CD14-positive monocyte (primary cell): ENCODE measurements at regions not wholly inside any gene's neighbourhood (a gene's known extent, or its start where the extent isn't known, plus 50 kb on each side); places are given as distances from the start of the nearest gene placed in this dataset.

Experiments
- DNase-seq, 3 donors: peaks; one replicate each; pipeline ENCODE4 v3.0.0-alpha.2; 2011 to 2022
- H2AFZ ChIP-seq: 2 replicates; pipeline ENCODE4 v1.6.0; 2012; ENCODE audit warnings: mild to moderate bottlenecking, low read depth, low read length, inconsistent platforms; ENCODE audit not compliant: insufficient read depth, poor library complexity, severe bottlenecking
- H3K27ac ChIP-seq, 2 donors: 1 replicate in 1 of 2; 2 replicates in 1 of 2; pipeline ENCODE4 v1.5.1; 2012 to 2013; ENCODE audit warnings: low read length in 2 of 2, control low read depth in 1 of 2, inconsistent platforms in 1 of 2, low read depth in 1 of 2, mild to moderate bottlenecking in 1 of 2
- H3K27me3 ChIP-seq, 2 donors: one replicate each; pipeline versions ENCODE4 v1.6.0 to v1.6.1; 2011 to 2013; ENCODE audit warnings: low read length in 2 of 2; ENCODE audit not compliant: control insufficient read depth in 2 of 2, insufficient read depth in 2 of 2
- H3K36me3 ChIP-seq, 2 donors: replicated peaks in 1 of 2; 1 replicate in 1 of 2; 2 replicates in 1 of 2; pipeline versions ENCODE4 v1.5.1 to v1.6.1; 2012 to 2013; ENCODE audit warnings: low read length in 2 of 2, control low read depth in 1 of 2, inconsistent platforms in 1 of 2, mild to moderate bottlenecking in 1 of 2; ENCODE audit not compliant: insufficient read depth in 2 of 2, control insufficient read depth in 1 of 2
- H3K4me1 ChIP-seq, 2 donors: 1 replicate in 1 of 2; 2 replicates in 1 of 2; pipeline versions ENCODE4 v1.5.1 to v1.6.1; 2012 to 2013; ENCODE audit warnings: low read length in 2 of 2, control low read depth in 1 of 2, inconsistent platforms in 1 of 2, mild to moderate bottlenecking in 1 of 2, moderate library complexity in 1 of 2; ENCODE audit not compliant: insufficient read depth in 2 of 2, control insufficient read depth in 1 of 2
- H3K4me2 ChIP-seq: replicated peaks from 2 replicates; pipeline ENCODE3; 2012; ENCODE audit warnings: low read length, moderate library complexity, mild to moderate bottlenecking; ENCODE audit not compliant: poor library complexity, severe bottlenecking; ENCODE audit errors: extremely low read depth
- H3K4me3 ChIP-seq, 3 experiments: fragments of 200-600 bp in 1 of 3; sonication (generic) in 1 of 3; replicated peaks in 1 of 3; 1 replicate in 2 of 3; 2 replicates in 1 of 3; pipeline ENCODE4 v1.5.1; 2011 to 2013; ENCODE audit warnings: low read length in 3 of 3, mild to moderate bottlenecking in 3 of 3, control low read depth in 2 of 3, low read depth in 2 of 3, inconsistent platforms in 1 of 3, moderate library complexity in 1 of 3
- H3K79me2 ChIP-seq: 2 replicates; pipeline ENCODE4 v1.6.0; 2012; ENCODE audit warnings: mild to moderate bottlenecking, control low read depth, inconsistent platforms, low read length, moderate library complexity; ENCODE audit not compliant: insufficient read depth
- H3K9ac ChIP-seq: 2 replicates; pipeline ENCODE4 v1.6.0; 2017; ENCODE audit warnings: low read length, mild to moderate bottlenecking; ENCODE audit not compliant: insufficient read depth, poor library complexity, severe bottlenecking
- H3K9me3 ChIP-seq, 2 donors: replicated peaks in 1 of 2; 1 replicate in 1 of 2; 2 replicates in 1 of 2; pipeline versions ENCODE4 v1.5.1 to v1.6.1; 2012 to 2013; ENCODE audit warnings: low read length in 2 of 2, control low read depth in 1 of 2; ENCODE audit not compliant: control insufficient read depth in 1 of 2, insufficient read depth in 1 of 2
- H4K20me1 ChIP-seq: 2 replicates; pipeline ENCODE4 v1.6.0; 2012; ENCODE audit warnings: mild to moderate bottlenecking, low read length, control low read depth, moderate library complexity; ENCODE audit not compliant: insufficient read depth
- H3K27ac Mint-ChIP-seq, 7 donors: one replicate each; pipeline ENCODE4 v1.8.0; 2020; ENCODE audit warnings: mild to moderate bottlenecking in 7 of 7, mixed read lengths in 7 of 7, moderate library complexity in 6 of 7, inconsistent platforms in 2 of 7
- H3K27me3 Mint-ChIP-seq, 3 donors: one replicate each; pipeline ENCODE4 v1.8.0; 2021 to 2022; ENCODE audit warnings: low read depth in 3 of 3, mild to moderate bottlenecking in 3 of 3, mixed read lengths in 3 of 3, moderate library complexity in 3 of 3, inconsistent platforms in 1 of 3
- H3K36me3 Mint-ChIP-seq, 2 donors: one replicate each; pipeline ENCODE4 v1.8.0; 2020; ENCODE audit warnings: mixed read lengths in 2 of 2, inconsistent platforms in 1 of 2, mild to moderate bottlenecking in 1 of 2
- H3K4me1 Mint-ChIP-seq: one replicate; pipeline ENCODE4 v1.8.0; 2020; ENCODE audit warnings: mild to moderate bottlenecking, mixed read lengths
- H3K4me3 Mint-ChIP-seq, 2 donors: one replicate each; pipeline ENCODE4 v1.8.0; 2020; ENCODE audit warnings: mild to moderate bottlenecking in 2 of 2, mixed read lengths in 2 of 2, moderate library complexity in 1 of 2
- H3K9me3 Mint-ChIP-seq, 7 donors: one replicate each; pipeline ENCODE4 v1.8.0; 2020 to 2022; ENCODE audit warnings: mixed read lengths in 7 of 7, mild to moderate bottlenecking in 6 of 7, moderate library complexity in 6 of 7, inconsistent platforms in 2 of 7
- CTCF ChIP-seq: fragments of 200-600 bp; IDR thresholded peaks from one replicate; pipeline ENCODE4 v1.8.0; 2022; ENCODE audit warnings: antibody characterized with exemption, mild to moderate bottlenecking
- WGBS: methylation state at CpG from one replicate; pipeline ENCODE4 v1.1.5; 2013; ENCODE audit warnings: missing lambda C conversion rate; ENCODE audit not compliant: insufficient coverage; 5-methylcytosine and 5-hydroxymethylcytosine counted together
- intact Hi-C, 2 donors: fragments of 100-400 bp; cut with micrococcal nuclease; formaldehyde crosslinking; loops; one replicate each; pipeline versions ENCODE4 v1.15.0 to v1.15.1; 2023

GRCh38 chr2:120969613-120970355 lies 234.1 kb downstream of the GLI2 start:
- H4K20me1 ChIP-seq = no peaks in the 10 kb centered on the region
- H3K9me3 Mint-ChIP-seq = peaks cover 0 to 4% (median 3%) of the 10 kb centered on the region in 7 donors
- 88% methylated on average over 12 of the region's 14 CpGs for WGBS

GRCh38 chr2:120971866-120972265 lies 236.2 kb downstream of the GLI2 start:
- no peak for DNase-seq
- Histone ChIP-seq H3K4me1 (no peaks in the 10 kb centered on the region), H3K9ac (no peak overlapping the region), H3K27ac (no peak overlapping the region), H3K4me3 (no peak overlapping the region), H3K27me3 (no peaks in the 10 kb centered on the region), H3K36me3 (no peaks in the 10 kb centered on the region), H3K9me3 (peaks cover 0 to 4% of the 10 kb centered on the region in 2 donors), H2AFZ (no peak overlapping the region), H4K20me1 (no peaks in the 10 kb centered on the region), H3K79me2 (no peaks in the 10 kb centered on the region), H3K4me2 (no peak overlapping the region)
- 97% methylated on average over 9 of the region's 12 CpGs for WGBS
- no peaks in the 10 kb centered on the region for H3K36me3 Mint-ChIP-seq
- H3K4me1 Mint-ChIP-seq = no peaks in the 10 kb centered on the region
- H3K4me3 Mint-ChIP-seq = no peak overlapping the region
- H3K27ac Mint-ChIP-seq = no peak overlapping the region
- no peak for TF ChIP-seq CTCF
- intact Hi-C loops = no loop called here
- peaks cover 0 to 8% (median 2%) of the 10 kb centered on the region in 3 donors for H3K27me3 Mint-ChIP-seq
- peaks cover 2 to 4% (median 3%) of the 10 kb centered on the region in 7 donors for H3K9me3 Mint-ChIP-seq

More at GRCh38 chr2:120969613-120970355, 234.1 kb downstream of the GLI2 start:
- Histone ChIP-seq H3K9ac (no peak overlapping the region), H3K27me3 (no peaks in the 10 kb centered on the region), H3K4me3 (no peak overlapping the region), H3K79me2 (no peaks in the 10 kb centered on the region), H2AFZ (no peak overlapping the region), H3K4me2 (no peak overlapping the region), H3K27ac (no peak overlapping the region), H3K4me1 (no peaks in the 10 kb centered on the region), H3K36me3 (no peaks in the 10 kb centered on the region), H3K9me3 (peaks cover 0 to 4% of the 10 kb centered on the region in 2 donors)
- Mint-ChIP-seq H3K27ac (no peak overlapping the region), H3K36me3 (no peaks in the 10 kb centered on the region), H3K4me1 (no peaks in the 10 kb centered on the region), H3K27me3 (peaks cover 0 to 8% (median 2%) of the 10 kb centered on the region in 3 donors), H3K4me3 (no peak overlapping the region)
- no peak for DNase-seq
- TF ChIP-seq CTCF = no peak
- intact Hi-C loops = no loop called here
